ENCODE measurements at regions not wholly inside any gene's neighbourhood (a gene's known extent, or its start where the extent isn't known, plus 50 kb on each side); places are given as distances from the start of the nearest gene placed in this dataset.

DNA sequence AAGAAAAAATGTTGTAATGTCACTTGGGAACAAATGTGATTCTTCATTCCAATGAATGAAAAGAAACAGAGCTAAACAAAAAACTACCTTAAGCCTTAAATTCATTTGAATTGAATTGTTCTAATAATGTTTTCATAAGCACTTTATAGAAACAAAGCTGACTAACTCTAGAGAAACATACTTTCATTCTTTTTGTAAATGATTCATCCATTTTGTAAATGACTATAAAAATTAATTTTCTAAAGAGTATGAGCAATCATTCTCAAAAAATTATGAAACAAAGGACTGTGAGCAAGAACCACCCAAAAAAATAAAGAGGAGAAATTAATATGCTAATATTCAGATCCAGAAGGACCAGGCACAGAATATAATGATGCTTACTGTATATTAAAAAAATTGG lies 986.5 kb upstream of the CHORDC1 start:
- DNase-seq, result no peak

DNA sequence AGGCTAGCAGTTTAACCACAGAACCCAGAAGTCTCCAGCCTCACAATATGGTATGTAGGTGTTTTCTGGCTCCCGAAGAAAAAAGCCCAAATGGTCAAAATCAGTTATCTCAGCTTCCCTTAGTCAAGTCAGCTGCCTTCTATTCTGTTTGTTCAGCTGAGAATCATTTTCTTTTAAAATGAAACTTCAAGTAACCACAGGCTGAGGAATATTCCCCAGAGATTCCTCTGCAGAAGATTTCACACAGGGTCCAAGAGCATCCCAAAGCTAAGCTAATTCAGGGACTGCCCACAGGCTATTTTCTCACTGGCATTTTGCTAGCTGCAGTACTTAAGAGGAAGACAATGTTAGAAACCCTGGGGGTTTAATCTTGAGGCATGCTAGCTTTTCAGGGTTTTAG lies 977.0 kb upstream of the CHORDC1 start:
- DNase-seq, result no peak

DNA sequence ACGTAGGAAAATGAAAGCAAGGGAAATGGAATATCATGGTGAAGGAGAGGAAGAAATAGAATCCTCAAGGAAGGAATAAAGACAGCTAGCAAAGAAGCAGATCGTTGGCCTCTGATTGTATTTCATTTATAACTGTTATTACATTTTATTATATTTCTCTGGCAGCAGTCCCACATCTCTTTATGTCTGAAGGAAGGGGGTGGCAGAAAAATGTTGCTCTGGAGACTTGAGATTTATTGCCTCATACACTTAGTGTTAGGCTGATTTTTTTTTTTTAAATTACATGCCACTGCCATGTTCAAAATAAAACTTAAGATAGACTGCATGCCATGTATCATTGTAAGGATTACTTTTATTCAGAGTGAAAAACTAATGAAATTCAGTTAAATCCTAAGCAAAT lies 971.7 kb upstream of the CHORDC1 start:
- DNase-seq, result no peak

DNA sequence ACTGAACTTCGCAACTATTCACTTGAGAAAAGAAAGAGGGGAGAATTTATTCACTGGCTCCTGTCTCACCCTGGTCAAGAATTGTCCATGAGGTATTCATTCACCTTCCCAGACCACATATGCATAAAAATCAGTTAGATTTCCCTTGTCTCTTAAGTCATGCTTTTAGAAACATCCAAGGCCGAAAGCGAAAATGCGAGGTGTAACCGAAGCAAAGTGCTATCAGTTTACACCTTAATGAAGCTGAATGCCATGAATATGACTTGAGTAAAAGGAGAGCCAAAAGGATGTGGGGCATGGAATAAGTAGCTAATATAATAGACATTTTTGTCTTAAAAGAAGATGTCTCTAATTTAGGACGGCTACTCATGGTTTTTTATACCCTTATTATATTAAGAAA lies 965.6 kb upstream of the CHORDC1 start:
- DNase-seq, result no peak

DNA sequence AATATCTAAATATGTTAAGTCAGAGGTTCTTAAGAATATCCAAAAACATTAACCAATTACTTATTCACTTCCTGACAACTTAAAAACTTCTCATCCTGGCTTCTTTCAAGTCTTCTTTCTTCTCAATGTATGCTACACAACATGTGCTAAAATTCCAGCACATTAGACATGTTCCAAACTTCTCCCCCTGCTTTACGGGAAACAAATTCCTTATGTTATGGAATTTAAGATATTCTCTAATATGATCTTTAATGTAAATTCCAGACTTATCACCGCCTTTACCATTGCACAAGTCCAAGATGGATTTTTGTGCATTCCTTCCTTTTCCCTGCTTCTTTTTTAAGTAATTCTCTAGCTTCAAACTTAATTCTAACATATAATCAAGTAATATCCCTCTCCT lies 964.5 kb upstream of the CHORDC1 start:
- no peak for DNase-seq

GRCh38 chr11:91178366-91178765 lies 955.5 kb upstream of the CHORDC1 start:
- DNase-seq, result no peak

DNA sequence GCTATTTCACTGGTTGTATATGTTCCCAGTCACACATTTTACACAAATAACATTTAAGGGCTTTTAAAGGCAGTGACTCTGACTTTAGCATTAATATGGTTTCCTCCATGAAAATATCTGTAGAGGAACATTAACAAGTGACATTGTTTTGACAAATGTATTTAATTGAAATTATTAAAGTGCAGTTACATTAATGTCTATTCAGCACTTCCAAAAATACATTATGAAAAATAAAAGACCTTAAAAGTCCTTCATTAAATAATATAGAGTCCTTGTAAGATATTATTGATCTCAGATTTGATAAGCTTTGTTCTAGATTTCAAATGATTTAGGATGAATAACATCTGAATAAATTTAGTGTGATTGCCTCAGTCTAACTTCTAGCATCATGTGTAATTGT lies 951.9 kb upstream of the CHORDC1 start:
- DNase-seq, result no peak

DNA sequence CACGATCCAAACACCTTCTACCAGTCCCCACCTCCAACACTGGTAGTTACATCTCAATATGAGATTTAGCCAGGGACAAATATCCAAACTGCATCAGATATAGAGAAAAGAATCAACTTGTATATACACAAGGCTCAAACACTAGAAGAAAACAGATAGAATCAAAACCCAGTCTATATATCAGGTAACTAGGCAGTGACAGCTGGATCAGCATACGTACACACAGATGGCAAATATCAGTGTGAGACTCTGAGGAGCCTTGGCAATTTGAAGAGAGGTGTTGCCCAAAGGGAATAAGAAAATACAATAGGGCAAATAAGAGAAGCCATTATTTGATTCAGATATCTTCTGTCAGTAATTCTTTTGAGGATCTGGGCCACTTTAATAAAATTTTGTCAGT lies 951.3 kb upstream of the CHORDC1 start:
- DNase-seq, result no peak

- DNase-seq, result no peak
These were observed 950.9 kb upstream of the CHORDC1 start for GRCh38 chr11:91173701-91174100.

- DNase-seq, result no peak
These were observed 947.9 kb upstream of the CHORDC1 start for GRCh38 chr11:91170711-91171110.

DNA sequence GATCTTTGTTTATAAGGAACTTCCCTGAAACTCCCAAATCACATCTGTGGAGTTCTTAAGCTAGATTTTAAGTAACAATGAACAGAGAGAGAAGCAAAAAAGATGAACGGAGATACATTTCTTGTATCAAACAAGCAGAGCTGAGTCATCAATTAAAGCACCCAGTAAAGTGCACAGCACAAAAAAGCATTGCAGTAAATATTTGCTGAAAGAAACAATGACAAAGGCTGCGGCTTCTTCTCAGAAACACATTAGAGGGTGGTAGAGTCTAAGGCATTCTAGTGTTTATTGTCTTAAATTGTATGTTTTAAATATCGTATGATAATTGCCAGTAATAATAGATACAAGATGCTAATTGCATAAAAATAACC lies 941.6 kb upstream of the CHORDC1 start:
- no peak for DNase-seq

- DNase-seq, result no peak
These were observed 941.0 kb upstream of the CHORDC1 start for GRCh38 chr11:91163619-91164451.

GRCh38 chr11:91160661-91161060 lies 937.8 kb upstream of the CHORDC1 start:
- DNase-seq, result no peak

- DNase-seq, result no peak
These were observed 936.2 kb upstream of the CHORDC1 start for GRCh38 chr11:91158891-91159537.

DNA sequence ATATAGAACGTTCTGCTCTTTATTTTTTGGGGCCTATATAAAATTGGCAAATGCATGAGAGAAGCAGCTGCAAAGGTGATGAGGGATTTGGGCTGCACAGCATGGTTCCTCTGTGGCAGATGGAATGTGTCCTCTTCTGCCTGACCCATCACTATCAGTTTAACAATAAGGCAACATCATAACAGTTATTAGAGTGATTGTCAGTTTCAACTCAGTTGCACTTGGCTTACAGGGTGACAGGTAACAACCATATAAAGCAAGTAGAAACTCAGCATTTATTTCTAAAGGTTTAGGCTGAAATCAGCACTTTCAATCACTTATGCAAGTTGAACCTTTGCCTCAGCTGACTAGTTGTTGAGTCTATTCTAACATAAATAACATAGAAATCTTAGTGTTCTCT lies 935.4 kb upstream of the CHORDC1 start:
- no peak for DNase-seq

- no peak for DNase-seq
These were observed 933.2 kb upstream of the CHORDC1 start for GRCh38 chr11:91156041-91156440.

DNA sequence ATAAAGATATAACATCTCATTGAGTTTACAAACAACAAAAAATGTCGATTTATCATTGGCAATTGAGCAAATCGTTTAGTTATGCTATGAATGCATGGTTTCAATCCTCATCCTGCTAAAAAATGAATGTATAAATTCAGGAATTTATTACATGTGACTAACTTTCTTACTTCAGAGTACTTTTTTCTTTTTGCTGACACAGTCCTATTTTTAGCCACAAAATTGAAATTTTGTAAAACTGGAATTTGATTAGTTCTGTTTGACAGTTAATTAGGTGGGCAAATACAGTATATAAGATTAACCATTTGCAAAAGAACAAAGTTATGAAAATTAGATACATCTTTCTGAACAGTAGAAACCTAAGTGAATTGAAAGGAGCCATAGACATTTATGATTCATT lies 925.0 kb upstream of the CHORDC1 start:
- DNase-seq, result no peak

DNA sequence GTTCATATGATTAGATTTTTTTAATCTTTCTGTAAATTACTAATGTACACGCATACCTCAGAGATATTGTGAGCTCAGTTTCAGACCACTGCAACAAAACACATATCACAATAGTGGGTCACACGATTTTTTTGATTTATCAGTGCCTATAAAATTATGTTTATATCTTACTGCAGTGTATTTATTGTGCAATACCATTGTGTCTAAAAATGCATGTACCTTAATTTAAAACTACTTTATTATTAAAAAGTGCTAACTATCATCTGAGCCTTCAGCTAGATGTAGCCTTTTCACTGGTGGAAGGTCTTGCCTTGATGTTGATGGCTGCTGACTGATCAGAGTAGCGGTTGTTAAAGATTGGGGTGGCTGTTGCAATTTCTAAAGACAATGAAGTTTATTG lies 918.8 kb upstream of the CHORDC1 start:
- DNase-seq, result no peak

DNA sequence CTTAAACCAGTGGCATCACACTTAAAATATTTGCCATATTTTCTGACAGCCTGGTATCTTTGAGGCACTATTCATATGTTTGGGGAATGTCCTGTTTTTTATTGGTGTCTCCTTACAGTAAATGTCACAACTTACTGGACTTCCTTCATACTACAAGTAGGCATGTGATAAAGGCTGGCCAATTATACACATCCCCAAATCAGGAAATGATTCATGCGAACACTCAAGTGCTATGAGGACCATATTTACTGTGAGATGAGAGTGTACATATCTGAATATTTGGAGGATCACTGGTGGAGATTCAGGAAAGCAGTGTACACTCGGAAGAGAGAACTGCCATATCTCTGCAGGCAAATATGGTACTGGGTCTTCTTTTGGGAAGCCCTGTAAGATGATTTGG lies 913.8 kb upstream of the CHORDC1 start:
- no peak for DNase-seq

GRCh38 chr11:91133361-91133760 lies 910.5 kb upstream of the CHORDC1 start:
- no peak for DNase-seq

DNA sequence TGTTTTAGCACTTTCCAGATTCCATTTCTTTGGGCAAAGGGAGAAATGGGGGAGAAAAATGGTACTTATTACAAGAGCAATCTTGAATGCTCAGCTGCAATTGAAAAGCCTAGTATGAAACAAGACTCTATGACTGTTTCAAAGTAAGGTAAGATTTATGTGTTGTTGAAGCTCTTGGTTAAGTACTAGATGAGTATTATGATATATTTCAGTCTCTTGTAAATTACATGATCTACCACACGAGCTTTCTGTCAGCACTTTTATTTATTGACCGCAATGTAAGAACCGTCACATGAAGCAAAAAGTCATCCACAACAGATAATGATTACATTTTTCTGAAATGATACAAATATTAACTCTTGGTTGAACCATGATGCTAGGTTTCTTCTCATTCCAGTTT lies 906.7 kb upstream of the CHORDC1 start:
- DNase-seq, result no peak

- DNase-seq, result no peak
These were observed 901.5 kb upstream of the CHORDC1 start for GRCh38 chr11:91124363-91124762.

DNA sequence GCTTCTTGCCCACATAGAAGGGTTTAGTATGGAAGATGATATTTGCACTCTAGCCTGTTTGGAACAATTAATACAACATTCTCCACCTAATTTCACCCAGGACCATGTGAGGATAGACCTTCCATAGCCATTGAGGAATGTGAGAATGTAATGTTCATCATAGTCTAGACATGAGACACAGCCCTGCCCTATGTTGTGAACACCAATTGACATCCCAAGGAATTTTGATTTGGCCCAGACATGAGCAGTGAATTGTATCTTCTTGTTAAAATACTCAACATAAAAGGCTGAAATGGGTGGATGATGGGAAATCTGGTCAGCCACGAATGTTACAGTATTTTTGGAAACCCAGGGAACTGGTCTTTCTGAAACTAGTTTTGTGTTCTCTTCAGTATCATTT lies 892.3 kb upstream of the CHORDC1 start:
- no peak for DNase-seq

- DNase-seq, result no peak
These were observed 881.4 kb upstream of the CHORDC1 start for GRCh38 chr11:91104237-91104636.

DNA sequence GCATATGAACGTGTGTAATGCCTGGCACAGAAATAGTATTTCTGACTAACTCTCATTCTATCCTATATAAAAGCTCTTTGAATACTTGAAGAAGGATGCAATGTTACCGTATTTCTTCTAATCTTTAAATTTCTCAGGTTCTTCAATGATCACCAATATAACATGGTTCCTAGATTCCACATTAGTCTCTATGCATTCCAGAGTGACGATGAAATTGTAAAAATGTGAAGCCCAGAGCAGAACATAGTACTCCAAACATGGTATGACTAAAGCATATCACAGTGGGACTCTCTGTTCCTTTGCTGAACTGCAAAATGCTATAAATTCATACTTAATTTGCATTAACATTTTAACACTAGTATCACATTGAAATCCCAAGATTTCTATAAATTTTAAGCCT lies 877.6 kb upstream of the CHORDC1 start:
- no peak for DNase-seq

Measured in activated CD4-positive, alpha-beta T cell treated with anti-CD3 and anti-CD28 coated beads for 48 hours (primary cell).